Endothelial cell of umbilical vein (primary cell): ENCODE measurements at regions not wholly inside any gene's neighbourhood (a gene's known extent, or its start where the extent isn't known, plus 50 kb on each side); places are given as distances from the start of the nearest gene placed in this dataset.

Source experiments
- BruUV-seq: library from RNA; stranded (reverse); fragments of 400-500 nt; replicated peaks from 2 replicates; lab custom pipeline; 2021; lab: Mats Ljungman, UMichigan
- CTCF ChIA-PET: fragments of 300-600, 350-600 bp; sonication (Branson Sonifier 250); formaldehyde crosslinking; loops from one replicate; lab custom pipeline; 2021; ENCODE audit warnings: antibody characterized with exemption, inconsistent platforms; lab: Charles Lee
- POLR2A ChIA-PET: fragments of 300-600, 350-600 bp; sonication (Branson Sonifier 250); formaldehyde crosslinking; loops from one replicate; lab custom pipeline; 2021; ENCODE audit warnings: antibody characterized with exemption, inconsistent platforms; lab: Charles Lee
- DNase-seq: peaks from one replicate; pipeline ENCODE4 v3.0.0-alpha.2; 2011; ENCODE audit warnings: low read depth, low spot score
- FAIRE-seq: peaks from 2 replicates; lab custom pipeline; 2011; peaks lifted over from hg19 to GRCh38; lab: Jason Lieb, UNC
- H2AFZ ChIP-seq: 2 replicates; pipeline ENCODE4 v1.6.0; 2012; ENCODE audit warnings: low read depth, low read length, control low read depth, inconsistent platforms
- H3K27ac ChIP-seq: 2 replicates; pipeline ENCODE4 v1.5.1; 2011; ENCODE audit warnings: low read depth, mild to moderate bottlenecking, control low read depth, low read length, moderate library complexity; ENCODE audit not compliant: insufficient read depth
- H3K27me3 ChIP-seq, 2 experiments: 2 replicates each; pipeline versions ENCODE4 v1.6.0 to v1.6.1; 2011; ENCODE audit warnings: low read length in 2 of 2, mixed read lengths in 1 of 2; ENCODE audit not compliant: control insufficient read depth in 2 of 2, insufficient read depth in 2 of 2
- H3K36me3 ChIP-seq, 2 experiments: 2 replicates in 1 of 2; 3 replicates in 1 of 2; pipeline ENCODE4 v1.5.1; 2011; ENCODE audit warnings: low read length in 2 of 2, mild to moderate bottlenecking in 1 of 2, moderate library complexity in 1 of 2; ENCODE audit not compliant: control insufficient read depth in 2 of 2, insufficient read depth in 2 of 2; ENCODE audit errors: extremely low read depth in 1 of 2
- H3K4me1 ChIP-seq: 3 replicates; pipeline ENCODE4 v1.5.1; 2011; ENCODE audit warnings: mild to moderate bottlenecking, low read length; ENCODE audit not compliant: control insufficient read depth, insufficient read depth; ENCODE audit errors: extremely low read depth
- H3K4me2 ChIP-seq: 2 replicates; pipeline ENCODE4 v1.6.1; 2011; ENCODE audit warnings: low read length, control low read depth, mixed read lengths; ENCODE audit not compliant: insufficient read depth
- H3K4me3 ChIP-seq, 3 experiments: fragments of 200-600 bp in 1 of 3; sonication (generic), shearing (Covaris generic) in 1 of 3; replicated peaks in 1 of 3; 2 replicates each; pipeline ENCODE4 v1.5.1; 2011 to 2016; ENCODE audit warnings: control low read depth in 3 of 3, low read length in 3 of 3, mild to moderate bottlenecking in 2 of 3, inconsistent platforms in 1 of 3, low read depth in 1 of 3, moderate library complexity in 1 of 3; ENCODE audit not compliant: insufficient read depth in 1 of 3
- H3K79me2 ChIP-seq: 2 replicates; pipeline ENCODE4 v1.6.0; 2012; ENCODE audit warnings: low read length, inconsistent platforms; ENCODE audit not compliant: control insufficient read depth, insufficient read depth
- H3K9ac ChIP-seq: replicated peaks from 2 replicates; pipeline ENCODE3; 2011; ENCODE audit warnings: low read length, control low read depth; ENCODE audit not compliant: insufficient read depth; ENCODE audit errors: extremely low read depth
- H3K9me1 ChIP-seq: replicated peaks from 3 replicates; pipeline ENCODE4 v1.6.0; 2011; ENCODE audit warnings: mild to moderate bottlenecking, low read length; ENCODE audit not compliant: control insufficient read depth, insufficient read depth; ENCODE audit errors: extremely low read depth
- H3K9me3 ChIP-seq: replicated peaks from 2 replicates; pipeline ENCODE4 v1.5.1; 2012; ENCODE audit warnings: low read length, inconsistent platforms; ENCODE audit not compliant: control insufficient read depth, insufficient read depth
- H4K20me1 ChIP-seq: replicated peaks from 2 replicates; pipeline ENCODE3; 2011; ENCODE audit warnings: mild to moderate bottlenecking, low read length; ENCODE audit not compliant: control insufficient read depth, insufficient read depth; ENCODE audit errors: extremely low read depth
- EZH2 ChIP-seq: IDR thresholded peaks from 2 replicates; pipeline ENCODE4 v1.6.1; 2012; ENCODE audit warnings: borderline replicate concordance, low read depth, mild to moderate bottlenecking, moderate library complexity, low read length, inconsistent platforms; ENCODE audit not compliant: severe bottlenecking
- FOS ChIP-seq: IDR thresholded peaks from 2 replicates; pipeline ENCODE4 v1.6.1; 2011; ENCODE audit warnings: mild to moderate bottlenecking, low read length, moderate library complexity, borderline replicate concordance; ENCODE audit not compliant: insufficient read depth
- GATA2 ChIP-seq: IDR thresholded peaks from 2 replicates; pipeline ENCODE4 v1.7.0; 2011; ENCODE audit warnings: low read depth, mild to moderate bottlenecking, moderate library complexity, mixed read lengths, low read length; ENCODE audit not compliant: insufficient read length, insufficient read depth
- JUN ChIP-seq: IDR thresholded peaks from 2 replicates; pipeline ENCODE4 v1.6.1; 2011; ENCODE audit warnings: borderline replicate concordance, low read depth; ENCODE audit not compliant: insufficient read length, insufficient read depth
- MAX ChIP-seq: IDR thresholded peaks from 2 replicates; pipeline ENCODE4 v1.6.1; 2011; ENCODE audit not compliant: insufficient read depth, insufficient read length
- MYC ChIP-seq: IDR thresholded peaks from one replicate; pipeline ENCODE4 v1.6.1; 2011; ENCODE audit warnings: mild to moderate bottlenecking, low read depth, low read length
- POLR2A ChIP-seq: IDR thresholded peaks from 2 replicates; pipeline ENCODE4 v1.6.1; 2012; ENCODE audit warnings: low read depth, mild to moderate bottlenecking, control low read depth, low read length
- POLR2AphosphoS5 ChIP-seq: IDR thresholded peaks from 2 replicates; pipeline ENCODE4 v1.6.1; 2012; ENCODE audit warnings: low read depth, mild to moderate bottlenecking, control low read depth, low read length, moderate library complexity; ENCODE audit not compliant: insufficient read depth
- dilution Hi-C: fragments of 300-500 bp; cut with MboI; formaldehyde crosslinking; loops from one replicate; pipeline ENCODE4 v1.15.0; 2019; ENCODE audit warnings: low sequenced_read_pairs; ENCODE audit not compliant: extremely low pct_ligation_motif_present
- intact Hi-C: fragments of 100-400 bp; cut with micrococcal nuclease; formaldehyde crosslinking; loops from one replicate; pipeline ENCODE4 v1.10.0; 2022
- TF ChIP-seq, protein P1 (sequence below), 2 donors: IDR thresholded peaks; 1 replicate in 1 of 2; 2 replicates in 1 of 2; pipeline ENCODE4 v1.5.1; 2011; ENCODE audit warnings: low read length in 2 of 2, mild to moderate bottlenecking in 2 of 2, moderate library complexity in 2 of 2, control low read depth in 1 of 2, inconsistent platforms in 1 of 2, low read depth in 1 of 2; ENCODE audit not compliant: insufficient read depth in 1 of 2; ENCODE audit errors: extremely low read depth in 1 of 2

GRCh38 chr9:88313364-88314220 is 74.7 kb upstream of the SPIN1 start:
- ChIA-PET CTCF (no interaction called here), POLR2A (no interaction called here)
- Histone ChIP-seq H3K9me1 (no peaks in the 10 kb centered on the region), H3K4me3 (no peak overlapping the region), H3K79me2 (no peaks in the 10 kb centered on the region), H3K27ac (no peak overlapping the region), H3K27me3 (no peaks in the 10 kb centered on the region), H2AFZ (no peak overlapping the region), H3K36me3 (no peaks in the 10 kb centered on the region), H3K9me3 (no peaks in the 10 kb centered on the region), H3K9ac (no peak overlapping the region), H4K20me1 (no peaks in the 10 kb centered on the region), H3K4me2 (no peak overlapping the region), H3K4me1 (no peaks in the 10 kb centered on the region)
- no peak for FAIRE-seq
- DNase-seq = no peak
- intact Hi-C loops (no loop called here), dilution Hi-C loops (no loop called here)
- TF ChIP-seq MAX (no peak), MYC (no peak), FOS (no peak), JUN (no peak), POLR2AphosphoS5 (no peak), POLR2A (no peak), GATA2 (no peak), EZH2 (no peak)
- TF ChIP-seq, protein P1, sequence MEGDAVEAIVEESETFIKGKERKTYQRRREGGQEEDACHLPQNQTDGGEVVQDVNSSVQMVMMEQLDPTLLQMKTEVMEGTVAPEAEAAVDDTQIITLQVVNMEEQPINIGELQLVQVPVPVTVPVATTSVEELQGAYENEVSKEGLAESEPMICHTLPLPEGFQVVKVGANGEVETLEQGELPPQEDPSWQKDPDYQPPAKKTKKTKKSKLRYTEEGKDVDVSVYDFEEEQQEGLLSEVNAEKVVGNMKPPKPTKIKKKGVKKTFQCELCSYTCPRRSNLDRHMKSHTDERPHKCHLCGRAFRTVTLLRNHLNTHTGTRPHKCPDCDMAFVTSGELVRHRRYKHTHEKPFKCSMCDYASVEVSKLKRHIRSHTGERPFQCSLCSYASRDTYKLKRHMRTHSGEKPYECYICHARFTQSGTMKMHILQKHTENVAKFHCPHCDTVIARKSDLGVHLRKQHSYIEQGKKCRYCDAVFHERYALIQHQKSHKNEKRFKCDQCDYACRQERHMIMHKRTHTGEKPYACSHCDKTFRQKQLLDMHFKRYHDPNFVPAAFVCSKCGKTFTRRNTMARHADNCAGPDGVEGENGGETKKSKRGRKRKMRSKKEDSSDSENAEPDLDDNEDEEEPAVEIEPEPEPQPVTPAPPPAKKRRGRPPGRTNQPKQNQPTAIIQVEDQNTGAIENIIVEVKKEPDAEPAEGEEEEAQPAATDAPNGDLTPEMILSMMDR (IDR thresholded peaks at IDR 0.05; ENCODE audit: extremely low read depth in 1 of 2, insufficient read depth in 1 of 2, low read depth in 1 of 2, low read length in 2 of 2) = no peak
- no TSS peak for BruUV-seq
